Thyroid gland (tissue), 4 donors: ENCODE measurements at regions not wholly inside any gene's neighbourhood (a gene's known extent, or its start where the extent isn't known, plus 50 kb on each side); places are given as distances from the start of the nearest gene placed in this dataset.

Source experiments
- POLR2A ChIP-seq, 2 donors: fragments of 450-650 bp; IDR thresholded peaks; one replicate each; pipeline ENCODE4 v1.6.1; 2017; ENCODE audit warnings: antibody characterized with exemption in 2 of 2, mild to moderate bottlenecking in 2 of 2, moderate library complexity in 1 of 2
- TF ChIP-seq, protein P1 (sequence below), 6 experiments: fragments of 200-600 bp in 3 of 6; fragments of 450-650 bp in 3 of 6; sonication (generic) in 3 of 6; IDR thresholded peaks; one replicate each; pipeline ENCODE4 v1.5.1; 2016 to 2019; ENCODE audit warnings: antibody characterized with exemption in 6 of 6, mild to moderate bottlenecking in 2 of 6, inconsistent platforms in 1 of 6, moderate library complexity in 1 of 6

DNA sequence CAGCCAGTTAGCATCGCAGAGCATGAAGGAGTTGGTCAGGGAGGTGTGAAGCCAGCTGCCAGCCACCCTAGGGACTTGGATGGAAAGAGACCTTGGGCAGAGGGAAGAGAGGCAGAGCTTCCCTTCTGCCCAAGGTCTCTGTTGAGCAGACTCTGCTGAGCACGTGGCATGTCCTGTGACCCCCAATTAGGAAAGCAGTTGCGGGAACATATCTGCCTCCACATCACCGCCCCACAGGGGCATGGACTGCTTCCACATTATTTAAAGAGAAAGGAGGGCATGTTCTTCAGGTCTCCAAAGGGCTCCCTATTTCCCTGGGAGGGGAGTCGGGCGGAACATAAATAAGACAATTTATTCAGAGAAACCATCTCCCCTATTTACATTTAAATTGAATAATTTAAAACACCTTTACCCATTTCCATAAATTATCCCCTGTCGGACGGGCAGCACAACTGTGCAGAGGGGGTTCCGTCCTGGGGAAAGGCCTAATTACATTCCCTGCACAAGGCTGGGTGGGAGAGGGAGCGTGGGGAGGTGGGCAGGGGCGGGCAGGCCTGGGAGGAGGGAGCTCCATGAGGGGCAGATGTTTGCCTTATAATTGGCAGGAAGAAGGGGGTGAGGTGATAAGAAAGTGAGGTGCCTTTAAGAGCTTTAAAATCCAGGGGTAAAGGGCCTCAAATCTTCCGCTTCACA is 88.8 kb upstream of the THY1 start:
- TF ChIP-seq, protein P1, sequence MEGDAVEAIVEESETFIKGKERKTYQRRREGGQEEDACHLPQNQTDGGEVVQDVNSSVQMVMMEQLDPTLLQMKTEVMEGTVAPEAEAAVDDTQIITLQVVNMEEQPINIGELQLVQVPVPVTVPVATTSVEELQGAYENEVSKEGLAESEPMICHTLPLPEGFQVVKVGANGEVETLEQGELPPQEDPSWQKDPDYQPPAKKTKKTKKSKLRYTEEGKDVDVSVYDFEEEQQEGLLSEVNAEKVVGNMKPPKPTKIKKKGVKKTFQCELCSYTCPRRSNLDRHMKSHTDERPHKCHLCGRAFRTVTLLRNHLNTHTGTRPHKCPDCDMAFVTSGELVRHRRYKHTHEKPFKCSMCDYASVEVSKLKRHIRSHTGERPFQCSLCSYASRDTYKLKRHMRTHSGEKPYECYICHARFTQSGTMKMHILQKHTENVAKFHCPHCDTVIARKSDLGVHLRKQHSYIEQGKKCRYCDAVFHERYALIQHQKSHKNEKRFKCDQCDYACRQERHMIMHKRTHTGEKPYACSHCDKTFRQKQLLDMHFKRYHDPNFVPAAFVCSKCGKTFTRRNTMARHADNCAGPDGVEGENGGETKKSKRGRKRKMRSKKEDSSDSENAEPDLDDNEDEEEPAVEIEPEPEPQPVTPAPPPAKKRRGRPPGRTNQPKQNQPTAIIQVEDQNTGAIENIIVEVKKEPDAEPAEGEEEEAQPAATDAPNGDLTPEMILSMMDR (IDR thresholded peaks at IDR 0.05): no peak
- TF ChIP-seq POLR2A (IDR thresholded peaks at IDR 0.05): no peak
